ENCODE measurements at regions not wholly inside any gene's neighbourhood (a gene's known extent, or its start where the extent isn't known, plus 50 kb on each side); places are given as distances from the start of the nearest gene placed in this dataset.

GRCh38 chr13:23504180-23504579, 66.0 kb upstream of the TNFRSF19 start:
- TF ChIP-seq CTCF (IDR thresholded peaks at IDR 0.05) (no peak), POLR2A (IDR thresholded peaks at IDR 0.05) (no peak)
